CD4-positive, alpha-beta T cell treated with Interleukin-12 subunit alpha and Interleukin-12 subunit beta, for 1 hour (primary cell): ENCODE measurements at regions not wholly inside any gene's neighbourhood (a gene's known extent, or its start where the extent isn't known, plus 50 kb on each side); places are given as distances from the start of the nearest gene placed in this dataset.

ENCODE experiments used
- DNase-seq: peaks from one replicate; pipeline ENCODE4 v3.0.0-alpha.2; 2020

DNA sequence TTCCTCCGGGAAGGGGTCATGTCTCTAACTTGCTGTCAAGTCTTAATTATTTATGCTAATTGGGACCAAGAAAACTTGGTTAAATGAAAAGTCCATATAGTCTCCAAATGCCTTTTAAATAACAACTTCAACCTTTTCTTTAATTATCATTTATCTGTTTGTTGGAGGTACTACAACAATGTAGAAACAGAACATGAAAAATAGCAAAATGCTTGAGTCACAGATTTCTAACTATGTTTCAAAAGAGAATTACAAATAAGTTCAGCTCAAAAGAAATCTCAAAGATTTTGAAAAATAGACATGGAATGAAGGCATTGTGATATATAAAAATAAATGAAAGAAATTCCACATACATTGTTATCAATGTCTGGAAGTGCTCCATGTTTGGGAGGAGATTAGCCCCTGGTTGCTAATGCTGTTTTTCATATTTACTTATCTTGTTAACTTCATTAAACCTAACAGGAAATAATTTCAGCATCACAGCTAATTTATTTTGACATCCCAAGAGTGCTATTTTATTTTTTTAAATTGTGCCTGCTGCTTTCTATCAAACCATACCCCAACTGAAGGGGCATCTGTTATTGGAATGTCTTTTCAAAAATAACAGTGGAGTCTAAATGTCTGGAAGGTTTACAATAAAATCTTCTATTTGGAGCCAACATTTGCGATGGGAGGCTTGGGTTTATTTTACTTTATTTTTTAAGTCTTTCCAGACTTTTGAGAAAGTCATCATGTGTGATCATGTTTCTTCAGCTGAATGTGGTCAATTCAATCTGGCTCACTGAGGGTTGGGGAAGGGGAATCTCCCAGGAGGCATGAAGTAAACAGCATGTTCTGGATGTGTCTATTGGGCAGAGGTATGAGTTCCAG lies 53.1 kb upstream of the ANKRD55 start:
- DNase-seq, result no peak

DNA sequence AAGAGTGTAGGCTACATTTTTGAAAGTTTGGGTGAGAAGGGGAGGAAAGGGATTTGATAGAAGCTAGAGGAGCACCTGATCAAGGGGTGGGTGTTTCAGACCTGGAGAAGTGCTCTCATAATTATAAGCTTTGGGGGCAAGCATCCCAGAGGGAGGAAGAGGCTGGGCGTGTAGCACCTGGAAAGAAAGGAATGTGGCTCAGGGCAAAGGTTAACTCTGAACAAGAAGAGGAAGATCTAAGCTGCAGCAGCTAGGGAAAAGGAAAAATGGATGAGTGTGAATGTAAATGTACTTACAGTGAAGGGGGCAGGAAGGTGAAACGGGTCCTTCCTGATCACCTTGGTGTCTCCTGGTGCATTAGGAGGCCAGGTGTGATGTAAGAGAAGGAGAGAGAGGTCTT lies 49.8 kb upstream of the ANKRD55 start:
- DNase-seq, result no peak
